GM19023 (cell line): ENCODE measurements at regions not wholly inside any gene's neighbourhood (a gene's known extent, or its start where the extent isn't known, plus 50 kb on each side); places are given as distances from the start of the nearest gene placed in this dataset.

Source experiments
- ATAC-seq: cut with Tn5 transposase; IDR thresholded peaks from one replicate; pipeline ENCODE4 v1.9.1; 2021; ENCODE audit warnings: mild to moderate bottlenecking, moderate library complexity; ENCODE audit not compliant: unreplicated experiment

DNA sequence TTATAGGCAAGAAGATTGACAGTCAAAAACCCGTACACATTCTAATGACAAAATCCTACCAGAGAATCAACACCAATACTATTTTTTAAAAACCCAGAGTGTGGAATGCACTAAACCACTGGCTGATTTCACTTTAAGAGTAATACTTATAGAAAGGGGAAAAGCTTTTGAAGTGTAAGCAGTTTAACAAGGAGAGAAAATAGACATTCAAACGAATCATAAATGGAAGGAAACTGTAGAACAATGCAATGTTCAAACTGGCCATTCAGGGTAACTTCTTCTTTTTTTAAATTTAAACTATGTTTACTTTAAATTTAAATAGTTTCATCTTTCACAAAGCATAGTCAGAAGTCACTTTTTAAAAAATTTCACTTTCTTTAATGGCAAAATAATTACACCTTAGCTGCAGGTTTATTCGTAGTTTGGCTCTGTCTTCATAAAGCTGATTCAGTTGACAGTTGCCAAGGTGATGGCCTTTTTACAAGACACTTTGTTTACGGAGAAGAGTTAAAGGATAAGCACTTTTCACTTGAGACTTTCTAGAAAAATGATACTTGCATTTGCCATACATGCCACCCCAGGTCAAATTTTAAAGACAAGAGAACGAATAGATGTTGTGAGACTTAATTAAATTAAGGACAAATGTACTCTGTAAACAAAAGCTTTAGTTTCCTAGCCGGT is 82.4 kb upstream of the KLF3 start:
- no peak for ATAC-seq

DNA sequence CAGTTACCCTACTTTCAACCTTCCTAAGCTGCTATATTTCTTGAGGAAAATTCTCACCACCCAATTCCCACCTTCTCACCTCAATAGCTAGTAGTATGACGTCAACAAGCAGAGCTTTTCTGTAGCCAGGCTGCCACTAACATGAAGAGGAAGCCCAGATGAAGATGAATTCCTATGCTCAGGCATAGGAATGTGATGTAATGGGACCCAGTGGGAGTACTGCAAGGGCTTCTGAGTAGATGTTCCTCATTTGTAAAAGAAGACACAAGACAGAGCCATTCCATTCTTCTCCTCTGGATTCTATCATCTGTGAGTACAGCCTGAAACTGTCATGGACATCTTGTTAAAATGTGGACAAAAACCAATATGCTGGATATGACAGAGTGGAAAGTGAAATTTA is 81.6 kb upstream of the KLF3 start:
- no peak for ATAC-seq

- ATAC-seq, result no peak
Measured at GRCh38 chr4:38582889-38583470, 81.0 kb upstream of the KLF3 start.

DNA sequence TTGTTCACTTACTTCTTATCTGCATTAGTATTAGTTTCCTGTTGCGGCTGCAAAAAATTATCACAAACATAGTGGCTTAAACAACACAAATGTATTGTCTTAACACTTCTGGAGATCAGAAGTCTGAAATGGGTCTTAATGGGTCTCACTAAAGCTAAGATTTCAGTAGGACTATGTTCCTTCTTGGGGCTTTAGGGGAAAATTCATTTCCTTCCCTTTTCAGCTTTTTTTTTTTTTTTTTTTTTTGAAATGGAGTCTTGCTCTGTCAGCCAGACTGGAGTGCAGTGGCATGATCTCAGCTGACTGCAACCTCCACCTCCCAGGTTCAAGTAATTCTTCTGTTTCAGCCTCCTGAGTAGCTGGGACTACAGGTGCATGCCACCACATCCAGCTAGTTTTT is 78.1 kb upstream of the KLF3 start:
- ATAC-seq, result no peak

DNA sequence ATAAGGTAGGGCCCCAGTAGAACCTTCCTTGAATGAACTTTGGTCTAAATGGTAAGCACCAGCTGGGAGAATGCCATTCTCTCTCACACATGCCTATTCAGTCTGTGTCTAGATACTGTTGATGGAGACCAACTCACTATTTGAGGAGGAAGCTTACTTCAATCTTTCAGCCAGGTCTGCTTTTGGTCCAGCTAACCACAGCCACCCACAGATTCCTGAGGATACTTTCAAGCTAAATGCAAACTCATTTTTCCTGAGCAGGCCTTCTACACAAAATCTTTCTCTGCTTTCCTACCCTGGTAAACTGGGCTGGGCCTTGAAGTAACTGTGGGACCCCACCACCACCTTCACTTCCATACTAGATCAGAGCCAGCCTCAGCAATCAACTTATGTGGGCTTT is 76.9 kb upstream of the KLF3 start:
- ATAC-seq, result no peak

- no peak for ATAC-seq
Measured at GRCh38 chr4:38590046-38590445, 74.0 kb upstream of the KLF3 start.

GRCh38 chr4:38591617-38592337 is 72.2 kb upstream of the KLF3 start:
- ATAC-seq, result no peak

DNA sequence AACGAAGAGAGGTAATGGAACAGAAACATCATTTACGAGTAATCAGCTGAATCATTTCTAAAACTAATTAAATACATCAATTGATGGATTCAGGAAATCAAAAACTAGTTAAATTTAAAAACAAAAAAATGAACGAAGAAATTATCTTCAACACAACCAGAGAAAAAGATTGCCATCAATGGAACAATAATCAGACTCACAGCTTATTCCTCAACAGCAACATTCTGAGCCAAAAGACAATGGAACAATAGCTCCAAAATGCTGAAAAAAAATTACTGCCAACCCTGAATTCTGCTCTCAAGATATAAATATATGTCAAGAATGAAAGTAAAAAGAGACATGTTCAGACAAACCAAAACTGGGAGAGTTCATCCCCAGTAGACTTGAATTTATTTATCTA is 65.5 kb upstream of the KLF3 start:
- ATAC-seq, result no peak

DNA sequence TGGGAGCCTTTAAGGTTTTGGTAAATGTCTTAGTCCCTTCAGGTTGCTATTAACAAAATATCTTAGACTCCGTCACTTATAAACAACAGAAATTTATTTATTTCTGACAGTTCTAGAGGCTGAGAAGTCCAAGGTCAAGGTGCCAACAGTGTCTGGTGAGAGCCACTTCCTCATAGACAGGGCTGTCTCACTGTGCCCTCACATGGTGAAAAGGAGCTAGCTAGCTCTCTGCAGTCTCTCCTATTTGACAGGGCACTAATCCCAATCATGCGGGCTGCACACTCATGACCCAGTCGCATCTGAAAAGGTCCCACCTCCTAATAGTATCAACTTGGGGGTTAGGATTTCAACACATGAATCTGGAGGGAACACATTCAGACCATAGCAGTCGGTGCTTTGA is 63.4 kb upstream of the KLF3 start:
- no peak for ATAC-seq

GRCh38 chr4:38601244-38601915 is 62.6 kb upstream of the KLF3 start:
- no peak for ATAC-seq

GRCh38 chr4:38601916-38602291 is 62.1 kb upstream of the KLF3 start:
- no peak for ATAC-seq

- no peak for ATAC-seq
Measured at GRCh38 chr4:38603652-38604051, 60.3 kb upstream of the KLF3 start.

DNA sequence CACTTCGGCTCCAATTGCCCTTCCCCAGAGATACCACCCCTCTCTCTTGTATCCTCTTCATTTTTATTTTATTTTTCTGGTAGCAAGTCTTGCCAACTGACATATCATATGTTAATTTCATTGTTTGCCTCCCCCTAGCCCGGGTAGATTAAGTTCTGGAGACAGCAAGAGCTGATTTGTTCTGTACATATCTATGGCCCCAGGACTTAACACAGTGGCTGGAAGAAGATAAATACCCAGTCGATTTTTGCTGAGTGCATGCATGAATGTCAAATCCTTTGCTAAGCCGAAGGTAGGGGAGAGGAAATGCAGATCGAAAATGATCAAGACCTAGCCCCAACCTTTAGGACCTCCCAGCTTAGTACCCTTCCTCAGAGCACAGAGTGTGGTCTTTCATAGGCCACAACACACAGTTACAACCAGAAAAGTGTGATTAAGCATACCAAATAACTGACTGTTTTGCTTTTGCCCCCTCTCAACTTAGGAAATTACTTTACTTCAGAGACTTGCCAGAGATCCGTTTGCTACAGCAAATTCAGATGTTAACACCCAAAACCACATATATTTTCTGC is 58.7 kb upstream of the KLF3 start:
- ATAC-seq, result no peak

DNA sequence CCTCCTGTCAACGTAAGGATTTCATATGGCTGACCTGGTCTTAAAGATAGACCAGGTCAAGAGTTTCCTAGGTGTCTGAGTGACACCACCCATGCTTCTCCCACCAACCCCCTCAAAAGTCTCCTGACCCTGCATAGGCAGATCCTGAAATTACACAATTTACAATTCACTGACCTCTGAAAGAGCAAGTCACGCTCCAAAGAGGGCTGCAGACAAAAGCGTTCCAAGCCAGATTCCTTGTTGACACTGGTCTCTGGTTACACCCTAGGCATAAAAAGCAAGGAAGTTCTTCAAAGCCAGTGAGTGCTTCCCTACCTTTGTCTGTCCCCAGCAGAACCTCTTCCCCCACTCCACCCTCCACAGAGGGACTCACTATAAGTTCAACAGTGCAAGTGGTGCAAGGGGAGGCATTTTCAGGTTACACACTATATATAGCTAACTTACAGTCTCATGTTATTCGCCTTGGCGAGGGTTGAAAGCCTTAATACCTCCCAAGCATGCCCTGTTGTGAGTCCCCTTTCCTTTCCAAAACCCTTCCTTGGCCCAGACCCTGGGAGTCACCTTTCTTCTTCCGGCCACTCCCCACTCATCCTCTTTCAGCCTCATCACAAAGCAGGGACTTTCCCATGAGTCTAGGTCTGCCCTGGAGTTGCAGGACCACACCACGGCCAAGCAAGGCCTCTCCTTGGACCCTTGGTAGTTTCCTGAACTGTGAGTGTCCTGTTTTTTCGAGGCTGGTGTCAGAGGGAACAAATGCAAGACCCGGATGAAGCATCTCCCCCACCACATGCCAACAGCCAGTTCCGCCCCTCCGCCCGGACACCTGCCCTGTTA is 58.0 kb upstream of the KLF3 start:
- no peak for ATAC-seq

GRCh38 chr4:38606587-38606905 is 57.5 kb upstream of the KLF3 start:
- no peak for ATAC-seq

- ATAC-seq, result no peak
Measured at GRCh38 chr4:38609614-38610013, 54.4 kb upstream of the KLF3 start.

- ATAC-seq, result no peak
Measured at GRCh38 chr4:38610521-38610920, 53.5 kb upstream of the KLF3 start.

DNA sequence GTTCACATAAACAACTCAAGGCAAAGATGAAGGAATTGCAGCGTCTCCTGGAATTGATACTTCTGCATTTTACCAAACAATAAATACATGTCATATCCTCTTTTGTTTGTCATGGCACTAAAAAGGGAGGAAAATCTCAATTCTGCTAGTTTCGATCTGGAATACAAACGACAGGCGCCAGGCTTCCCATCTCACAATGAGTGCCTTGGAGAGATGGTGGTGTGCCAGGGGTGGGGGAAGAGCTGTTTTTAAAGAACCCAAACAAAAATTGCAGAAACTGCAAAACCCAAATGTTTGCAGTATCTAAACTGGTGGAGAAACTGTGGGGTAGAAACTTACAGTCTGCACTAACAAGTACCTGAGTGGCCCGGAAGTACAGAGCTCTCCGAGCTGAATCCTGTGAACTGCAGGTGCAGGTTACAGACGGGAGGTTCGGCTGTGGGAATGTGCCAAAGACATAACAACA is 53.0 kb upstream of the KLF3 start:
- no peak for ATAC-seq

DNA sequence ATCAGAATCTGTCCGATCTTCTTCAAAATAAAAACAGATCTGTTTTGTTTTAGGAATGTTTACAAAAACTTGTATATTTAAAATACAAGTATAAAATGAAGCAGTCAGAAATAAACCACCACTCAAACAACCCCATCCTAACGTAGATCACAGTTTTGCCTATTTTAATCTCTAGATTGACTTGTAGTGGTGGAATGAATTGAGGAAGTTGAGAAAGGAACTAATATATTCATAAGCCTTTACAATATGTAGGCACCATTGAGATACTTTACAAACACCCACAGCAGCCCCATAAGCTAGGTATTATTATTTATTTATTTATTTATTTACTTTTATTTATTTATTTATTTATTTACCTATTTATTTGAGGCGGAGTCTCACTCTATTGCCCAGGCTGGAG is 52.3 kb upstream of the KLF3 start:
- ATAC-seq, result no peak

GRCh38 chr4:38612646-38613414 is 51.2 kb upstream of the KLF3 start:
- ATAC-seq, result no peak
